Activated CD8-positive, alpha-beta memory T cell treated with anti-CD3 and anti-CD28 coated beads, Interleukin-2, amount 10 ng/mL, durations not matched to agents 7 days and 5 days (primary cell): ENCODE measurements at regions not wholly inside any gene's neighbourhood (a gene's known extent, or its start where the extent isn't known, plus 50 kb on each side); places are given as distances from the start of the nearest gene placed in this dataset.

ENCODE experiments used
- ATAC-seq: fragments of 150-1000 bp; cut with Tn5 transposase; one replicate; pipeline ENCODE4 v1.10.0; 2021; ENCODE audit warnings: moderate library complexity
- CTCF ChIA-PET: fragments of 350-600 bp; sonication (Branson Sonifier 250); formaldehyde crosslinking; loops from one replicate; lab custom pipeline; 2021; ENCODE audit warnings: antibody characterized with exemption; lab: Charles Lee
- DNase-seq: peaks from one replicate; pipeline ENCODE4 v3.0.0-alpha.2; 2020
- H3K27ac Mint-ChIP-seq: one replicate; pipeline ENCODE4 v1.8.0; 2021; ENCODE audit warnings: mild to moderate bottlenecking, mixed read lengths
- H3K27me3 Mint-ChIP-seq: one replicate; pipeline ENCODE4 v1.8.0; 2021; ENCODE audit warnings: mixed read lengths
- H3K36me3 Mint-ChIP-seq: one replicate; pipeline ENCODE4 v1.8.0; 2021; ENCODE audit warnings: mild to moderate bottlenecking, mixed read lengths
- H3K4me1 Mint-ChIP-seq: one replicate; pipeline ENCODE4 v1.8.0; 2021; ENCODE audit warnings: mixed read lengths
- H3K4me3 Mint-ChIP-seq: one replicate; pipeline ENCODE4 v1.8.0; 2021; ENCODE audit warnings: mild to moderate bottlenecking, moderate library complexity, mixed read lengths
- H3K9me3 Mint-ChIP-seq: one replicate; pipeline ENCODE4 v1.8.0; 2022; ENCODE audit warnings: low read depth, mixed read lengths

DNA sequence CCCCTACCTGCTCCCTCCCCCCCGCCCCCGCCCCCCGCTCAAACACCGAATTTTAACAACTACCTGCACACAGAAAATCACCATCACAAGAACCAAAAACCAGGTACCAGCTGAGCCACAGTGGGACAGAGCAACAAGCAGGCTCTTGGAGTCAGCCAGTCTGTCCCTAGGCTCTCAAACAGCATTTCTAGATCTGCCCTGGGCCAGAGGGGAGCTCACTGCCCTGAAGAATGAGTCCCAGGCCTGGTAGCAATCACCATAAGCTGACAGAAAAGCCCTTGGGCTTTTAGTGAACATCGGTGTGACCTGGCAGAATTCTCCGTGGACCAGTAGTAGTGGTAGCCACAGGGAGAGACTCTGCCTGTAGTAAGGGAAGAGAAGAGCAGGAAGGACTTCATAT is 58.3 kb downstream of the C11orf87 start:
- no peaks in the 10 kb centered on the region for H3K27me3 Mint-ChIP-seq
- no peaks in the 10 kb centered on the region for H3K4me1 Mint-ChIP-seq
- DNase-seq (no peak), ATAC-seq (no peak)
- H3K36me3 Mint-ChIP-seq = no peaks in the 10 kb centered on the region
- H3K9me3 Mint-ChIP-seq = peaks cover 7% of the 10 kb centered on the region
- H3K4me3 Mint-ChIP-seq = no peak overlapping the region
- CTCF ChIA-PET = no interaction called here
- no peak overlapping the region for H3K27ac Mint-ChIP-seq

DNA sequence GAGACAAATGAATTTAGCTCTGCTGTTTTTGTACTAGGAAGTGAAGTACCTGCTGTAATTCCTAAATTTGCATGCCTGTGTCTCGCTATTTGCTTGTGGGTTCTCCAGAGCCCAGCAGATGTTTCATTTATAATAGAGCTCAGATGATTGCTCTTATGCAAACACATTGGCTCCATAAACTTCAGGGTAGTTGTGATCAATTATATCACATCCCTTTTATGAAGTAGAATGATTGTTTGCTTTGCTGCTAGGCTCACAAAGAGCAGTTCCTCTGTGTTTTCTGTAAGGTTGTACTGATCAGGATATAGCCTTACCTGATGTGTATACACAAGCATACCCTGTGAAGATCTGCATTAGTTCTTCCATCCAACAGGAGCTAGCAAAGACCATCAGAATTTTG is 64.1 kb downstream of the C11orf87 start:
- no peaks in the 10 kb centered on the region for H3K9me3 Mint-ChIP-seq
- H3K4me1 Mint-ChIP-seq = no peaks in the 10 kb centered on the region
- H3K4me3 Mint-ChIP-seq = no peak overlapping the region
- no peak for ATAC-seq
- no peaks in the 10 kb centered on the region for H3K36me3 Mint-ChIP-seq
- CTCF ChIA-PET = no interaction called here
- DNase-seq = no peak
- no peaks in the 10 kb centered on the region for H3K27me3 Mint-ChIP-seq
- no peak overlapping the region for H3K27ac Mint-ChIP-seq

DNA sequence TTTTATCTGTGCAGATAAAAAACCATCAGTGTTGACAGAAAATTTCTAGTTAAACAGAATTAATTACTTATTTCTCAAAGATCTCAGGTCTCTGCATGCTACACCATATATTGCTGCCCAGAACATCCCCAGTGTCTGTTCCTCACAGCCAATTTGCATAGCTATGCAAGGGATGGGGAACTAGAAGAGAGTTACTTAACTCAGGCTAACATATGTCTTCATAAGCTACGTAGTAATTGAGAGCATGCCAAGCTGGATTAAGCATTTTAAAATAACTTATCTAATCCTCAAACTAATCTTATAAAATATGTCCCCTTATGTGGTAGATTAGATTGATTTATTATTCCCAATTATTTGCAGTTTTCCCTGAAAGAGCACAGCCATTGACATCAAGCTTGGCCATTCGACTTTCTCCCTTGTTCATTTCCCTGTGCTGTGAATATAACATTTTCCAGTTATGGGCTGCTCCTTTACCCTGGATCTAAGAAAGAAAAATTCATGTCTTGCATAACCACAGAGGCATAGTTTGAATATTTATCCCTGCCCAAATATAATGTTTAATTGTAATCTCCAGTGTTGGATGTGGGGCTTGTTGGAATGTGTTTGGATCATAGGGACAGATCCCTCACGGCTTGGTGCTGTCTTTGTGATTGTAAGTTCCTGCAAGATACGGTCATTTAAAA is 69.1 kb downstream of the C11orf87 start:
- Mint-ChIP-seq H3K4me1 (no peaks in the 10 kb centered on the region), H3K27me3 (no peaks in the 10 kb centered on the region), H3K4me3 (no peak overlapping the region), H3K36me3 (no peaks in the 10 kb centered on the region), H3K9me3 (peaks cover 4% of the 10 kb centered on the region), H3K27ac (no peak overlapping the region)
- DNase-seq = no peak
- CTCF ChIA-PET = no interaction called here
- ATAC-seq = no peak

DNA sequence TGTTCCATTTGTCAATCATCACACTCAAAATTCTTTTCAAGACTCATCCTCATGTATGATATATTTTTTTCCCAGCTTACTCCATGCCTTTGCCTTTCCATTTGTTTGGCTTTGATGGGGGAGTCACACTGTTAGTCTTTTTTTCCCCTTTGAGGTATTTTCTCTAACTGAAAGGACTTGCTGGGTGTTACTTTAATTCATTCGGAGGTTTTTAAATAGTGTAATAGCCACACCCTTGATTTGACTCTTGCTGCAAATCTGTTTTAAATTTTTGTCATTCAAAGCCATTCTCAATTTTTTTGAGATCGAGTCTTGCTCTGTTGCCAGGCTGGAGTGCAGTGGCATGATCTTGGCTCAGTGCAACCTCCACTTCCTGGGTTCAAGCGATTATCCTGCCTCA is 84.1 kb downstream of the C11orf87 start:
- Mint-ChIP-seq H3K4me3 (no peak overlapping the region), H3K9me3 (no peaks in the 10 kb centered on the region), H3K27me3 (no peaks in the 10 kb centered on the region), H3K27ac (no peak overlapping the region), H3K4me1 (no peaks in the 10 kb centered on the region), H3K36me3 (no peaks in the 10 kb centered on the region)
- CTCF ChIA-PET = no interaction called here
- ATAC-seq (no peak), DNase-seq (no peak)

DNA sequence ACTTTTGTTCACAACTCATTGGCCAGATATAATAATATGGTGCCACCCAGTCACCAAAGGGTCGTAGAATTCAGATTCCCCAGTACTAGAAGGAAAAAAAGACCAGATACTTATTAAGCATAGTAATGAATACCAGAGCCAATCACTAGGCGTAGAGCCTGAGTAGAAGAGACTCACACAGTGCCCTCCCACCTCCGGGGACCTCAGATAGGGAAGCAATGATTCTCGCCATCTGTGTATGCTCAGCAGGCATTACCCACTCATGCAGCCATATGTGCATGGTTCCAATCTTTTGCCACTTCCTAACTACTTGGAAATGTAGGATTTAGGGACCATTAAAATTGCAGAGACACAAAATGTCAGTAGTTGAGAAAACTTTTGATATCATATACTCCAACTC is 85.3 kb downstream of the C11orf87 start:
- Mint-ChIP-seq H3K4me3 (no peak overlapping the region), H3K9me3 (no peaks in the 10 kb centered on the region), H3K27ac (no peak overlapping the region), H3K27me3 (no peaks in the 10 kb centered on the region), H3K4me1 (no peaks in the 10 kb centered on the region), H3K36me3 (no peaks in the 10 kb centered on the region)
- no peak for DNase-seq
- CTCF ChIA-PET = no interaction called here
- ATAC-seq = no peak

DNA sequence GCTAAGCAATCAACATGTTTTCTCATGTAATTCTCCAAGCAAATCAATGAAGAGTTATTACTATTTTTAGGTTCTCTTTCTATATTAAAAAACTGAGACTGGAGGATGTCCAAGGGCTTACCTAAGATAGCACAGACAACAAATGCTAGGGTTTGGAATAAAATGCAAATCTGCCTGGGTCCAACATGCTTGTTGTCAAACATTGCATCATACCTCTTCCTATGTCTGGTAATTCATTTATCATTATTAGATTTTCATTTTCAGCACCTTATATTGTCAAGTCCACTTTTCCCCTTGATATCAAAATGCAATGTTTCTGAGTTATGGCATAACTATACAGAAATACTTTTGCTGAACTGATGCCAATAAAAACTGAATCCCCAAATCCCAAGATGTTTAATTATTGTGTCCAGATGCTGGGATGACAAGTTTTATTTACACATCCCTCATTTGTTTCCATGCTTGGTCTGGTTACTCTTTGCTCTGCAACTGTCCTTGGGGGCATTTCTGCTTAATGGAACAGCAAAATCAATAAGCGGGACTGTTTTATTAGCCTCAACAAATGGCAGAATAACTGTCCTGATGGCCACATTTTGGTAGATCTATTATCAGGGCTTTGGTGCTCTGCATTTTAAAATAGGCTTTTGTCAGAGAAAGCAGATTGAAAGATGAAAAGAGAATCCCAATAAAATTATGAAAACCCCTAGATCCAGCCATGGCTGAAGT is 86.0 kb downstream of the C11orf87 start:
- Mint-ChIP-seq H3K27ac (no peak overlapping the region), H3K4me1 (no peaks in the 10 kb centered on the region), H3K9me3 (no peaks in the 10 kb centered on the region), H3K36me3 (no peaks in the 10 kb centered on the region), H3K4me3 (no peak overlapping the region), H3K27me3 (no peaks in the 10 kb centered on the region)
- DNase-seq (no peak), ATAC-seq (no peak)
- CTCF ChIA-PET = no interaction called here

DNA sequence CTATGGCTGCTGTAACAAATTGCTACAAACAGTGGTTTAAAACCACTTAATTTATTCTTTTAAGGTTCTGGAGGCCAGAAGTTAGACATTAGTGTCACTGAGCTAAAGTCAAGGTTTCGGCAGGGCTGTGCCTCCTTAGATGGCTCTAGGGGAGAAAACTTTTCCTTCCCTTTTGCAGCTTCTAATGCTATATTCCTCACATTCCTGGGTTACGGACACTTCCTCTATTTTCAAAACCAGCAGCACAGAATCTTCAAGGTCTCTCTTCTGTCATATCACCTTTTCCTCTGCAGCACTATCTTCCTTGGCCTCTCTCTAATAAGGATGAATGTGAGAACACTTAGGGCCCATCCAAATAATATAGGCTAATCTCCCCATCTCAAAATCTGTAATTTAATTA is 87.0 kb downstream of the C11orf87 start:
- Mint-ChIP-seq H3K9me3 (no peaks in the 10 kb centered on the region), H3K27ac (no peak overlapping the region), H3K4me3 (no peak overlapping the region), H3K36me3 (no peaks in the 10 kb centered on the region), H3K27me3 (no peaks in the 10 kb centered on the region), H3K4me1 (no peaks in the 10 kb centered on the region)
- CTCF ChIA-PET = no interaction called here
- ATAC-seq = no peak
- no peak for DNase-seq

DNA sequence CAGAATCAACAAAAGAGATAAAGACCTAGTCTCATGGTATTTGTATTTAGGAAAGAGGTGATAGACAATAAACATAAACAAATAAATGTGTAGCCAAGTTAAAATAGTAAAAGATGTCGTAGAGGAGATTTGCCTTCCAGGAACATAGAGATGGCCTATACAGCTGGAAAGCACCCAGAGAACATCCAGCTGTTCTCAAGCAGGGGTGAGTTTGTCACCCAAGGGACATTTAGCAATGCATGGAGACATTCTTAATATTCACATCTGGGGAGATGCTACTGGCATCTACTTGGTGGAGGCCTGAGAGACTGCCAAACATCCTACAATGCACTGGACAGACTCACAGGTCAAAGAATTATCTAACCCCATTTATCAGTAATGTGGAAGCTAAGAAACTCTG is 88.3 kb downstream of the C11orf87 start:
- Mint-ChIP-seq H3K4me3 (no peak overlapping the region), H3K4me1 (no peaks in the 10 kb centered on the region), H3K36me3 (no peaks in the 10 kb centered on the region), H3K27me3 (no peaks in the 10 kb centered on the region), H3K27ac (no peak overlapping the region), H3K9me3 (no peaks in the 10 kb centered on the region)
- ATAC-seq (no peak), DNase-seq (no peak)
- CTCF ChIA-PET = no interaction called here

DNA sequence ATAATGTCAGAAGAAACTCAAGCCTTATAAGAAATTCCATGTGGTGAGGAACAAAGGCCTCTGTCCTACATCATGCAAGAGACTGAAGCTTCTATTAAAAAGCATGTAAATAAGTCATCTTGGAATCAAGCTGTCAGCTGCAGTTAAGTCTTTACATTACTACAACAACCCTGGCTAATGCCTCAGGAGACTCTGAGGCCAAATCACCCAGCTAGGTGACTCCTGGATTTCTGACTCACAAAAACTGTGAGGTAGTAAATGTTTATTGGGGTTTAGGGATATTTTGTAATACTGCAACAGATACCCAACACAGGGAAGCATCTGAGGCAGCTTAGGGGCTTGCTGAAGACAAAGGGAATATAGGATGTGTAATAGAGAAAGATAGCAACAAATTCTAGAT is 89.6 kb downstream of the C11orf87 start:
- H3K36me3 Mint-ChIP-seq = no peaks in the 10 kb centered on the region
- H3K27ac Mint-ChIP-seq = no peak overlapping the region
- no peak overlapping the region for H3K4me3 Mint-ChIP-seq
- peaks cover 2% of the 10 kb centered on the region for H3K9me3 Mint-ChIP-seq
- DNase-seq (no peak), ATAC-seq (no peak)
- no peaks in the 10 kb centered on the region for H3K4me1 Mint-ChIP-seq
- CTCF ChIA-PET = no interaction called here
- H3K27me3 Mint-ChIP-seq = no peaks in the 10 kb centered on the region

DNA sequence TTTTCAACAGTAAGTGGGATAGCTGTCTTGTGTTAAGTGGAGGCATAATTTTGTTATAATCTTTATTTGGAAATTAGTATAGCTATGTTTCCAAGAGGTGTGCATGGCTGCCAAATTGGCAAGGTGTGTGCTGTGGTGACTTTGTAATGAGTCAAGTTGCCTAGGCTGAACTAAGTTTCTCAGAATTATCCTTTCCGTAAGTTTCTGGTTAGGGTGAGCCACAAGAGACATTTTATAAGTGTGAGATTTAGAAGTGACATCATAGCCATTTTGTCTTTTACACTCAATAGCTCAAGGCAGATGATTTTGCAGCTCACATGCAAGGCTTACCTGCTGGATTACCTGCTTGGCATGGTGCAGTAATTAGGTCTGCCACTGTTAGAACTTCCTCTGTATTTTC is 90.3 kb downstream of the C11orf87 start:
- peaks cover 3% of the 10 kb centered on the region for H3K9me3 Mint-ChIP-seq
- DNase-seq = no peak
- H3K27me3 Mint-ChIP-seq = no peaks in the 10 kb centered on the region
- H3K27ac Mint-ChIP-seq = no peak overlapping the region
- H3K36me3 Mint-ChIP-seq = no peaks in the 10 kb centered on the region
- no peak for ATAC-seq
- no peak overlapping the region for H3K4me3 Mint-ChIP-seq
- no peaks in the 10 kb centered on the region for H3K4me1 Mint-ChIP-seq
- CTCF ChIA-PET = no interaction called here

DNA sequence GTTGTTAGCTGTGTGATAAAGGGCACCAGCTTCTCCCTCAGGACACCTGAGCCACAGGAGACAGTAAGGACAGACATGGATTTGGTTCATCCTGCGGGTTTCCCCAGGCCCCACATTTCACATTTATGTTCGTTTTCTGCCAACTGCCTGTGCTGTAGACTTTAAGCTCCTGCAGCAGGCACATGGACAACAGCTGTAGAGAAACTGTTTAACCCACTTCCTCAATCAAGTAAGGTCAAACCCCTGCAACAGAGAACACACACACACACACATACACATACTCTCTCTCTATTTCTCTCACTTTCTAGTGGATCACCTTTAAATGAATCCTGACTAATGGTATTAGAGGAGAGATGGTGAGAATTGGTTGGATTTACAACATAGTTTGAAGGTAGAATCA is 90.7 kb downstream of the C11orf87 start:
- Mint-ChIP-seq H3K27ac (no peak overlapping the region), H3K36me3 (no peaks in the 10 kb centered on the region), H3K4me3 (no peak overlapping the region), H3K4me1 (no peaks in the 10 kb centered on the region), H3K27me3 (no peaks in the 10 kb centered on the region), H3K9me3 (peaks cover 3% of the 10 kb centered on the region)
- ATAC-seq = no peak
- CTCF ChIA-PET = no interaction called here
- DNase-seq = no peak

DNA sequence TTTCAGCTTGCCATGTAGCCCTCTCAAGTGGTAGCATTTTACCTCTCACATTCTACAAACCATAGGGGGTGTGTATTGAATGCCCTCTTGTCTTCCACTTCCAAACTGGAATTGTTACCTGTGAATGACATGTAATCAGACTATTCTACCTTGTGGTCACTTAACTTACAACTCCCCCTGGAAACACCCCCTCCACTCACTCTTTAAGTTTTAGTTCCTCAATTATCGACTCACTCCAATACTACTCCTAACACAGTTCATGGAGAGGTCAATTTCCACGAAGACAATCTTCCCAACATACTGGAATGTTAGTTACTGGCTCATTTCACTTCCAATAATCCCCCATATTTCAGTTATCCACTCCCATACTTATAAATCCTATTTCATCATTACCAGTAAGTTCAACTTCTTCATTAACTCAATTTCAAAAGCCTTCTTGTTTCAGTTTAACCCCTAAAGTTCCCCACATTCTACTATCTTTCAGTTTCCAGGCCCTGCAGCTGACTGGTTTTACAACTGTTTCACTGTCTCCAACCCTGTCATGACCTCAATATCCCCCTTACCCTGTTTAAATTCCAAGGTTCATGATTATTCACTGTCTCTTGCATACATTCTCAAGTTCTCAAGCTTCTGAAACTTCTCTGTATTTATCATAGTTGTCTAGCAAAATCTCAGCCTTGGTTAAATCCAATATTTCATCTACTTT is 92.5 kb downstream of the C11orf87 start:
- Mint-ChIP-seq H3K27ac (no peak overlapping the region), H3K9me3 (peaks cover 3% of the 10 kb centered on the region), H3K4me1 (no peaks in the 10 kb centered on the region), H3K4me3 (no peak overlapping the region), H3K27me3 (no peaks in the 10 kb centered on the region), H3K36me3 (no peaks in the 10 kb centered on the region)
- CTCF ChIA-PET = no interaction called here
- ATAC-seq = no peak
- DNase-seq = no peak

DNA sequence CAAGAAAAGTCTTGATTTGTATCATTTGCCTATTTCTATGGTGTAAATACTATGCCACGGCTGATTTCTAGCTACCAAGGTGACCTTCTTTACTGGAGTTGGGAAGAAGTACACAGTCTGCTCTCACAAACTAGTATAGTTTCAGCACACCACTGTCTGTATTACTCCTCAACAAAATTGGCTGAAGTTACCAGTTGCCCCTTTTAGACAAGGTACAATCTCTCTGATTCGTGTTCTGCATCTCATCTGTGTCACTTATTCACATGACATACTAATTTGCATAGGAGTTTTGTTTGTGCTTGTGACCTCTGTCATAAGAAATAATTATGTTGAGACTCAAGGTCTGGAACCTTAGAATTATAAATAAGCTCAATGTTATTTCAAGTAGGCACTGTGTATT is 97.3 kb downstream of the C11orf87 start:
- H3K27me3 Mint-ChIP-seq = no peaks in the 10 kb centered on the region
- DNase-seq = no peak
- no peaks in the 10 kb centered on the region for H3K4me1 Mint-ChIP-seq
- H3K36me3 Mint-ChIP-seq = no peaks in the 10 kb centered on the region
- CTCF ChIA-PET = no interaction called here
- H3K9me3 Mint-ChIP-seq = peaks cover 7% of the 10 kb centered on the region
- H3K27ac Mint-ChIP-seq = no peak overlapping the region
- no peak overlapping the region for H3K4me3 Mint-ChIP-seq
- ATAC-seq = no peak

DNA sequence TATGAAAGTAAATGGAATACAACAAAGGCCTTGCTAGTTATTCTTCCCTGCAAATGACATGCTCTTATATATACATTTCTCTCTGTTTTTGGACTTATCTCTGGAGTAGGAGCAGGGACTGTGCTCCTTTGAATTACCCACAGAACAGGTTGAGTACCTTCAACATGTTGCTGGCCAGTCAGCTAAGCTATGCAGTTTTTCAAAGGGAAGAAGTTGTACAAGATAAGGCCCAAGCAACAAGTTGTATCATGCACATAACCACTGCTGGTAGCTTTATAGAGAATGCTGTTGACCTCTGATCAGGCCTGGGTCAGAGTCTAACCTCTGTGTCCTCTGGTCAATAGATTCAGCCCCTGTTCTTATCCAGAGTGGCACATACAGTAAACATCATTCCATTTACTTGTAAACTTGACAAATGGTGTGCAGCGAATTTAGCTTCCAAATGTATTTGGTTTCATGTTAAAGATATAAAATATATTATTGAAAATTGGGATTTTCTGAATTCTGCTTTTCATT is 99.6 kb downstream of the C11orf87 start:
- no peaks in the 10 kb centered on the region for H3K36me3 Mint-ChIP-seq
- H3K9me3 Mint-ChIP-seq = peaks cover 5% of the 10 kb centered on the region
- CTCF ChIA-PET = no interaction called here
- ATAC-seq (no peak), DNase-seq (no peak)
- no peak overlapping the region for H3K27ac Mint-ChIP-seq
- H3K4me3 Mint-ChIP-seq = no peak overlapping the region
- no peaks in the 10 kb centered on the region for H3K27me3 Mint-ChIP-seq
- H3K4me1 Mint-ChIP-seq = no peaks in the 10 kb centered on the region
